ENCODE measurements at regions not wholly inside any gene's neighbourhood (a gene's known extent, or its start where the extent isn't known, plus 50 kb on each side); places are given as distances from the start of the nearest gene placed in this dataset.

GRCh38 chr18:25866331-25866730 lies 224.1 kb downstream of the SS18 start:
- dilution Hi-C loops (cut with MboI; ENCODE audit: extremely low pct_ligation_motif_present, low sequenced_read_pairs): no loop called here
- Histone ChIP-seq H3K4me2 (ENCODE audit: insufficient read depth, low read length) (no peak overlapping the region), H3K9me3 (replicated peaks; ENCODE audit: control insufficient read depth, insufficient read depth, low read length) (no peaks in the 10 kb centered on the region), H3K79me2 (ENCODE audit: control insufficient read depth, insufficient read depth, low read length) (no peaks in the 10 kb centered on the region), H3K4me1 (ENCODE audit: control insufficient read depth, extremely low read depth, insufficient read depth, low read length) (no peaks in the 10 kb centered on the region), H3K27me3 (ENCODE audit: control insufficient read depth in 2 of 2, insufficient read depth in 2 of 2, low read length in 2 of 2) (peaks cover 3 to 5% of the 10 kb centered on the region in 2 experiments), H3K9ac (replicated peaks; ENCODE audit: extremely low read depth, insufficient read depth, low read length) (no peak overlapping the region), H4K20me1 (replicated peaks; ENCODE audit: control insufficient read depth, extremely low read depth, insufficient read depth, low read length) (no peaks in the 10 kb centered on the region), H3K27ac (ENCODE audit: insufficient read depth, low read depth, low read length) (no peak overlapping the region), H2AFZ (ENCODE audit: low read depth, low read length) (no peak overlapping the region), H3K4me3 (replicated peaks in 1 of 3; ENCODE audit: insufficient read depth in 1 of 3, low read depth in 1 of 3, low read length in 3 of 3) (no peak overlapping the region), H3K36me3 (ENCODE audit: control insufficient read depth in 2 of 2, extremely low read depth in 1 of 2, insufficient read depth in 2 of 2, low read length in 2 of 2) (no peaks in the 10 kb centered on the region), H3K9me1 (replicated peaks; ENCODE audit: control insufficient read depth, extremely low read depth, insufficient read depth, low read length) (no peaks in the 10 kb centered on the region)
- intact Hi-C loops (cut with micrococcal nuclease): no loop called here
- CTCF ChIA-PET: interaction anchor here (0.7 to 0.9 kb wide), 2 partner anchors 10 to 23 kb away, joined by 3 read pairs; no protein-coding TSS in a partner anchor
- POLR2A ChIA-PET: no interaction called here
- no peak for DNase-seq (ENCODE audit: low read depth, low spot score)
- FAIRE-seq: no peak
- no peak for TF ChIP-seq FOS (IDR thresholded peaks at IDR 0.05; ENCODE audit: borderline replicate concordance, insufficient read depth, low read length)
- TF ChIP-seq MYC (IDR thresholded peaks at IDR 0.05; ENCODE audit: low read depth, low read length): no peak
- no peak for TF ChIP-seq POLR2A (IDR thresholded peaks at IDR 0.05; ENCODE audit: low read depth, low read length)
- TF ChIP-seq GATA2 (IDR thresholded peaks at IDR 0.05; ENCODE audit: insufficient read depth, insufficient read length, low read depth, low read length): no peak
- no peak for TF ChIP-seq CTCF (IDR thresholded peaks at IDR 0.05; ENCODE audit: extremely low read depth in 1 of 2, insufficient read depth in 1 of 2, low read depth in 1 of 2, low read length in 2 of 2)
- TF ChIP-seq POLR2AphosphoS5 (IDR thresholded peaks at IDR 0.05; ENCODE audit: insufficient read depth, low read depth, low read length): no peak
- no peak for TF ChIP-seq MAX (IDR thresholded peaks at IDR 0.05; ENCODE audit: insufficient read depth, insufficient read length)
- TF ChIP-seq EZH2 (IDR thresholded peaks at IDR 0.05; ENCODE audit: borderline replicate concordance, low read depth, low read length, severe bottlenecking): no peak
- TF ChIP-seq JUN (IDR thresholded peaks at IDR 0.05; ENCODE audit: borderline replicate concordance, insufficient read depth, insufficient read length, low read depth): no peak
- no TSS peak for BruUV-seq (replicated peaks)
